ENCODE measurements at regions not wholly inside any gene's neighbourhood (a gene's known extent, or its start where the extent isn't known, plus 50 kb on each side); places are given as distances from the start of the nearest gene placed in this dataset.

DNA sequence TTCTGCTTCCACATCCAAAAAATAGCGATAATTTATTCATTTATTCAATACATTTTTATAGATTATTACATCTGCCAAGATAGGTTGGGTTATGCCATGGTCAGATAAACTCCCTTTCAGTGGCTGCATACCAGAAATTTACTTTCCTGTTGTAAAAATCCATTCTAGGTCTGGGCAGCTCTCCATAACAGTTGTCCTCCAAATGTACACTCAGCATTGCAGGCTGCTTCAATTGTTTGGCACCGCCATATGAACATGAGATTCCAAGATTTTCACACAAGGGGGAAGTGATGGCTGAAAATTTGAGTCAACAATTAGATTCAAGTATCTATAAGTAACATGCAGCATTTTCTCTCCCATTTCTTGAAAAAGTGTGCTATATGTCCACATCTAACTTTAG lies 568.7 kb downstream of the ETV1 start:
- TF ChIP-seq, protein P1, sequence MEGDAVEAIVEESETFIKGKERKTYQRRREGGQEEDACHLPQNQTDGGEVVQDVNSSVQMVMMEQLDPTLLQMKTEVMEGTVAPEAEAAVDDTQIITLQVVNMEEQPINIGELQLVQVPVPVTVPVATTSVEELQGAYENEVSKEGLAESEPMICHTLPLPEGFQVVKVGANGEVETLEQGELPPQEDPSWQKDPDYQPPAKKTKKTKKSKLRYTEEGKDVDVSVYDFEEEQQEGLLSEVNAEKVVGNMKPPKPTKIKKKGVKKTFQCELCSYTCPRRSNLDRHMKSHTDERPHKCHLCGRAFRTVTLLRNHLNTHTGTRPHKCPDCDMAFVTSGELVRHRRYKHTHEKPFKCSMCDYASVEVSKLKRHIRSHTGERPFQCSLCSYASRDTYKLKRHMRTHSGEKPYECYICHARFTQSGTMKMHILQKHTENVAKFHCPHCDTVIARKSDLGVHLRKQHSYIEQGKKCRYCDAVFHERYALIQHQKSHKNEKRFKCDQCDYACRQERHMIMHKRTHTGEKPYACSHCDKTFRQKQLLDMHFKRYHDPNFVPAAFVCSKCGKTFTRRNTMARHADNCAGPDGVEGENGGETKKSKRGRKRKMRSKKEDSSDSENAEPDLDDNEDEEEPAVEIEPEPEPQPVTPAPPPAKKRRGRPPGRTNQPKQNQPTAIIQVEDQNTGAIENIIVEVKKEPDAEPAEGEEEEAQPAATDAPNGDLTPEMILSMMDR (IDR thresholded peaks at IDR 0.05; ENCODE audit: insufficient read depth, low read length, poor library complexity, severe bottlenecking) = no peak
- TF ChIP-seq EZH2phosphoT487 (conservative IDR thresholded peaks at IDR 0.05; ENCODE audit: low read length) = no peak

All from SU-DHL-6 (cell line).